Neural cell (in vitro differentiated cells): ENCODE measurements at regions not wholly inside any gene's neighbourhood (a gene's known extent, or its start where the extent isn't known, plus 50 kb on each side); places are given as distances from the start of the nearest gene placed in this dataset.

Source experiments
- H2AFZ ChIP-seq: fragments of 200-600, 300-800 bp; sonication (generic), shearing (Covaris generic); 2 replicates; pipeline ENCODE4 v1.6.0; 2014; ENCODE audit warnings: low read depth, mild to moderate bottlenecking, antibody characterized with exemption, low read length, moderate library complexity
- H3F3A ChIP-seq: fragments of 200-600 bp; shearing (Covaris generic); 2 replicates; pipeline ENCODE4 v1.6.1; 2016; ENCODE audit warnings: mild to moderate bottlenecking, moderate library complexity, mixed read lengths, antibody characterized with exemption, low read length; ENCODE audit not compliant: insufficient read depth, poor library complexity, severe bottlenecking
- H3K27ac ChIP-seq: fragments of 200-600, 300-800 bp; sonication (generic), shearing (Covaris generic); 2 replicates; pipeline ENCODE4 v1.5.1; 2014; ENCODE audit warnings: mild to moderate bottlenecking, low read length, moderate library complexity
- H3K27me3 ChIP-seq: fragments of 300-800, 200-600 bp; sonication (generic), shearing (Covaris generic); 2 replicates; pipeline ENCODE4 v1.6.0; 2014; ENCODE audit warnings: mild to moderate bottlenecking, low read depth, low read length, moderate library complexity; ENCODE audit not compliant: insufficient read depth
- H3K36me3 ChIP-seq: fragments of 300-800, 200-600 bp; sonication (generic), shearing (Covaris generic); 2 replicates; pipeline ENCODE4 v1.5.1; 2014; ENCODE audit warnings: mild to moderate bottlenecking, antibody characterized with exemption, low read length, moderate library complexity; ENCODE audit not compliant: insufficient read depth
- H3K4me2 ChIP-seq: fragments of 300-800, 200-600 bp; sonication (generic), shearing (Covaris generic); 2 replicates; pipeline ENCODE4 v1.6.0; 2014; ENCODE audit warnings: mild to moderate bottlenecking, low read length
- H3K4me3 ChIP-seq: fragments of 300-800, 200-600 bp; sonication (generic), shearing (Covaris generic); 2 replicates; pipeline ENCODE4 v1.5.1; 2014; ENCODE audit warnings: mild to moderate bottlenecking, low read length, moderate library complexity
- H3K79me2 ChIP-seq: fragments of 200-600 bp; shearing (Covaris generic); replicated peaks from 2 replicates; pipeline ENCODE4 v1.6.0; 2014; ENCODE audit warnings: mild to moderate bottlenecking, low read length, moderate library complexity; ENCODE audit not compliant: insufficient read depth
- H3K9ac ChIP-seq: fragments of 300-800, 200-600 bp; sonication (generic), shearing (Covaris generic); 2 replicates; pipeline ENCODE4 v1.6.1; 2016; ENCODE audit warnings: mild to moderate bottlenecking, low read length, mixed read lengths
- H3K9me2 ChIP-seq: fragments of 200-600 bp; shearing (Covaris generic); 2 replicates; pipeline ENCODE4 v1.6.1; 2016; ENCODE audit warnings: mild to moderate bottlenecking, low read length, mixed read lengths; ENCODE audit not compliant: insufficient read depth
- H3K9me3 ChIP-seq: fragments of 200-600, 300-800 bp; sonication (generic), shearing (Covaris generic); 2 replicates; pipeline ENCODE4 v1.6.1; 2016; ENCODE audit warnings: mild to moderate bottlenecking, mixed run types, low read length, moderate library complexity, mixed read lengths
- H4K20me1 ChIP-seq: fragments of 200-600 bp; shearing (Covaris generic); 2 replicates; pipeline ENCODE4 v1.6.1; 2016; ENCODE audit warnings: mild to moderate bottlenecking, mixed run types; ENCODE audit not compliant: insufficient read depth
- CTCF ChIP-seq: fragments of 450-650 bp; IDR thresholded peaks from 2 replicates; pipeline ENCODE4 v1.5.1; 2014; ENCODE audit warnings: antibody characterized with exemption, mild to moderate bottlenecking, moderate library complexity; ENCODE audit not compliant: poor library complexity, severe bottlenecking
- EP300 ChIP-seq: fragments of 450-650 bp; conservative IDR thresholded peaks from 2 replicates; pipeline ENCODE4 v1.6.1; 2014; ENCODE audit warnings: antibody characterized with exemption, mild to moderate bottlenecking, moderate library complexity; ENCODE audit not compliant: poor library complexity, severe bottlenecking
- EZH2 ChIP-seq: fragments of 200-600, 300-800 bp; shearing (Covaris generic), sonication (generic); IDR thresholded peaks from 2 replicates; pipeline ENCODE4 v1.6.1; 2014; ENCODE audit warnings: antibody characterized with exemption, low read length, borderline replicate concordance, mild to moderate bottlenecking; ENCODE audit not compliant: insufficient read depth, poor library complexity, severe bottlenecking
- MXI1 ChIP-seq: fragments of 450-650 bp; conservative IDR thresholded peaks from 2 replicates; pipeline ENCODE4 v1.6.1; 2014; ENCODE audit warnings: antibody characterized with exemption, mild to moderate bottlenecking; ENCODE audit not compliant: poor library complexity, severe bottlenecking
- POLR2AphosphoS5 ChIP-seq: IDR thresholded peaks from 2 replicates; pipeline ENCODE4 v1.6.1; 2012
- RAD21 ChIP-seq: fragments of 450-650 bp; conservative IDR thresholded peaks from 2 replicates; pipeline ENCODE4 v1.6.1; 2014; ENCODE audit warnings: antibody characterized with exemption, mild to moderate bottlenecking, moderate library complexity
- REST ChIP-seq: IDR thresholded peaks from 2 replicates; pipeline ENCODE4 v1.6.1; 2012; ENCODE audit warnings: borderline replicate concordance
- SMC3 ChIP-seq: fragments of 450-650 bp; conservative IDR thresholded peaks from 2 replicates; pipeline ENCODE4 v1.6.1; 2014; ENCODE audit warnings: antibody characterized with exemption, mild to moderate bottlenecking, moderate library complexity; ENCODE audit not compliant: poor library complexity
- TAF1 ChIP-seq: IDR thresholded peaks from 2 replicates; pipeline ENCODE4 v1.6.1; 2012; ENCODE audit warnings: low read depth

- Histone ChIP-seq H3K36me3 (no peaks in the 10 kb centered on the region), H3K27me3 (no peaks in the 10 kb centered on the region), H3K9ac (no peak overlapping the region), H3K4me2 (no peak overlapping the region), H3K9me3 (no peaks in the 10 kb centered on the region), H3F3A (no peaks in the 10 kb centered on the region), H3K27ac (no peak overlapping the region), H3K9me2 (no peaks in the 10 kb centered on the region), H2AFZ (no peak overlapping the region), H4K20me1 (no peaks in the 10 kb centered on the region), H3K4me3 (no peak overlapping the region), H3K79me2 (no peaks in the 10 kb centered on the region)
- TF ChIP-seq RAD21, result no peak
- TF ChIP-seq CTCF, result no peak
- no peak for TF ChIP-seq MXI1
- no peak for TF ChIP-seq SMC3
- no peak for TF ChIP-seq EP300
- no peak for TF ChIP-seq EZH2
Measured at GRCh38 chr3:182491577-182491976, 301.7 kb upstream of the ATP11B start.

- Histone ChIP-seq H3K9ac (no peak overlapping the region), H3K27ac (no peak overlapping the region), H3K9me2 (no peaks in the 10 kb centered on the region), H3K36me3 (no peaks in the 10 kb centered on the region), H3F3A (no peaks in the 10 kb centered on the region), H3K9me3 (no peaks in the 10 kb centered on the region), H3K4me3 (no peak overlapping the region), H3K4me2 (no peak overlapping the region), H3K79me2 (no peaks in the 10 kb centered on the region), H3K27me3 (no peaks in the 10 kb centered on the region), H2AFZ (no peak overlapping the region), H4K20me1 (no peaks in the 10 kb centered on the region)
- TF ChIP-seq CTCF, result no peak
- no peak for TF ChIP-seq EP300
- TF ChIP-seq POLR2AphosphoS5, result no peak
- no peak for TF ChIP-seq TAF1
- no peak for TF ChIP-seq REST
- no peak for TF ChIP-seq SMC3
- TF ChIP-seq EZH2, result no peak
- no peak for TF ChIP-seq RAD21
- no peak for TF ChIP-seq MXI1
Measured at GRCh38 chr3:182492536-182492935, 300.8 kb upstream of the ATP11B start.
